Islet of Langerhans (tissue), 1 donor: ENCODE measurements at regions not wholly inside any gene's neighbourhood (a gene's known extent, or its start where the extent isn't known, plus 50 kb on each side); places are given as distances from the start of the nearest gene placed in this dataset.

Experiments used
- FAIRE-seq: peaks from one replicate; lab custom pipeline; 2011; peaks lifted over from hg19 to GRCh38; lab: Jason Lieb, UNC

DNA sequence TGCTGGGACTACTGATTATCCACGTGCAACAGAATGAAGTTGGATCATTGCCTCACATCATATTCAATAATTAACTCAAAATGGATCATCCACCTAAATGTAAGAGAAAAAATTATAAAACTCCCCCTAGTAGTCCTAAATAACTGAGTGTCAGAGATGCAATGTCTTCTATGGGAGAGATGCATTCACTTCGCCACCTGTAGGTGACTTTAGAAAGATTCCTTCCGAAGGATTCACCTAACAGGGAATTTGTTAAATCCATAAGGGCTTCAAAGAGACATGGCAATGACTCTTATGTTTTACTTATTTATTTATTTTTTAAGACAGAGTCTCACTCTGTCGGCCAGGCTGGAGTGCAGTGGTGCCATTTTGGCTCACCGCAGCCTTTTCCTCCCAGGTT, 526.0 kb downstream of the MTRR start:
- no peak for FAIRE-seq

DNA sequence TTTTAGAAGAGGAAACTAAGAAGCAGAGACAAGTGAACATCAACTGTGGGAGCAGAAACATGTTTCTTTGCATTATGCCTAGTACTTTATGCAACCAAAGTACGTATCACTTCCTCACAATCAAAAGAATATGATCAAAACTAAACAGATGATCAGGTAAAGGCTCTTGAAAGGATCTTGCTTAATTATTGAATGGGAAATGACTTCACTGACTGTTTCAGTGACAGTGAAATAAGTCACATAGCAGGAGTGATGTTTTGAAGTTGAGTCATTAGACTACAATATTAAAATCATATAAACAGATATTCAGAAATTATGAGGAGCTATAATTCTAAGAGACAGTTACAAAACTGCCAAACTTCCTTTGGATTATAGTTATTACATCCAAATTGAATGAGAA, 527.3 kb downstream of the MTRR start:
- no peak for FAIRE-seq

- FAIRE-seq, result no peak
Measured at GRCh38 chr5:8396756-8397155, 527.8 kb downstream of the MTRR start.

DNA sequence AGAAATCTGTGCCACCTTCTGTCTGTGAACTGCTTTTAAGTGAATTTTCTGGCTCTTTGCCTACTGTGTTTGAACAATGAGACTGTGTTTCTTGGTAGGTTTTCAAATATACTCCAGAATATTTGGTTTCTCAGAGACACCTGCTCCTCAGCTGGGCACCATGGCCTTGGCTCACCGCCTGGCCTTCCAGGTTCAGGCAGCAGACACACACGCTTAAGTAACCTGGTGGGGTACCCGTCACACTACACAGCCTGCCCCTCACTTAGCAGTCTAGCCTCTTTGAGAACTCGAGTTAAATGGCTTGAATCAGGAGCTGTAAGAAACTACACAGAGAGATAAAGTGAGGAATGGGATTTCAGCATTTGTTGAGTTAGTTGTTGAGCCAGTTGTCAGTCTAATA, 530.5 kb downstream of the MTRR start:
- no peak for FAIRE-seq

DNA sequence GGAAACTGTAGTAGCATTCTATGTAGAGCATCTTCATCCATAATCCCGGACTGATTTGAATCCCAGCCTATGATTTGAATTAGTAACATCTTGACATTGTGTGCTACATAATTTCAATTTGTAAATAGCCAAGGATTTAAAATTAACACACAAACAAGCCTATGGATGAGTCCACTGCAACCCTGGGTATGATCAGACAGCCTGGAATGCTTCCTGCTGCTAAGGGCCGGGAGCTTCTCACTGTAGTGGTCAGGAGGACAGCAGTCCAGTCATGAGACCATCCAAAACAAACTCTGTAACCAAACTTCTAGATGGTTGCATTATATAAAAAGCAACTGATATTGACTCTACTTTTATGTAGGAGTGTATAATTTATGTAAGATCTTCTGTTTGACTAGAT, 539.3 kb downstream of the MTRR start:
- no peak for FAIRE-seq

DNA sequence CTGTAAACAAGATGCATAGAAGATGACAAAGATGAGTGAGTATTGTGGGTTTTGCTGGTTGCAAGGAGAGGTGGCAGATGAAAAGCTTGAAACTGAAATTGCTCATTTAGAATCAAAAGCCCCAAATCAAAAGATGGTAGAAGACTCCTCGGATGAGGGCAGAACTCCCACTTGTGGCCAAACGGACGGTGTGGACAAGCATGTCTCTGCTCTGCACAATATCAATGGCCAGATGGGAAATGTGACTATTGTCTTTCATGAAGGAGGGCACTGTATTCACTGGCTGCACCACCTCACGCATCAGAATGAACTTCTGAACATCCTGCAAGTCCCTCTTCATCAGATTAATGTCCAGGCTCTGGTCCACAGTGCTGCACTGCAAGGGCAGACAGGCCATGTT, 541.7 kb downstream of the MTRR start:
- FAIRE-seq, result no peak

- no peak for FAIRE-seq
Measured at GRCh38 chr5:8413975-8414374, 545.0 kb downstream of the MTRR start.

DNA sequence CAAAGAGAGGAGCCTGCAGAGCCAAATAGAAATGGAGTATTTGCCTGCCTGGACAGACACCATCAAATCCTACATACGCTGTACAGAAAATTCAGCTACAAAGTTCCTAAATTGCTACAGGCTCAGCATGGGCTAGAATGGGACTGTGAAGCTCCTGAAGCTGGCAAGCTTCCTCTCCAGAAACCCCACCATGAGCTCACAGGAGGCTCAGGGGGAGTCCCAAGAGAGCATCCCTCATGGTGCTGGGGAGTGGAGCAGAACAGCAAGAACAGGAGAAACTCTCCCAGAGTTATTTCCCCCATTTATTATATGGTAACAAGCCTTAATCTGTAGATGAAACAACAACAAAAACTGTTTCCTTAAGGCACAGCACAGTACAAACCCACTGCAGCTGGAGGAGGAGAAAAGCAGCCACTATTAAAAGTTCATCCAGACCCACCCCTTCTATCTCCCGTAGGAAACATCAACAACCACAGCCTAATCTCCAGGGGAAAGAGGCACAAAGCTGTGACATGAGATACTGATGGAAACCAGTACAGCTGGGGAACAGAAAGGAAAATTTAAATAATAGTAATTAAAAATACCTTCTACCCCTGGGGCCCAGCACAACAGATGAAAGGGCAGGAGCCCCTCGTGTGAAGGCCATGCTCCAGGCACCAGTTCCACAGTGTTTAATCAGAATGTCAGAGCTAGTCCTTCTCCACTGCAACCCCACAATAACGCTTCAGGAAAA, 548.5 kb downstream of the MTRR start:
- no peak for FAIRE-seq

DNA sequence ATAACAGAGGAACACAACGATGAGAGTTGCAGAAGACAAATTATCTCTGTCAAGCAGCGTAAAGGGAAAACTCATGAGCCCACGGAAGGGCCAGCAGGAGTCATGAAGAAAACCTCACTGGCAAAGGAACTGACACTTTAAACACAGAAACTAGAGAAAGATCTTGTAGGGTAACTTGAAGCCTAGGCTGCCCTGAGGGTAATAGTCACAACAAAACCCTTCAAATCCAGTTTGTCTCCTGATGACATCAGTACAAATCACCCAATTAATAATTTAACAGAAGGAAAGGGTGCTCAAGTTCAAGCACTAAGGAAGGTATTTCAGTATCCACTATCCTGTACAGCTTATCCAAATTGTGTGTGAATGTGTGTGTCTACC, 549.1 kb downstream of the MTRR start:
- FAIRE-seq, result no peak

DNA sequence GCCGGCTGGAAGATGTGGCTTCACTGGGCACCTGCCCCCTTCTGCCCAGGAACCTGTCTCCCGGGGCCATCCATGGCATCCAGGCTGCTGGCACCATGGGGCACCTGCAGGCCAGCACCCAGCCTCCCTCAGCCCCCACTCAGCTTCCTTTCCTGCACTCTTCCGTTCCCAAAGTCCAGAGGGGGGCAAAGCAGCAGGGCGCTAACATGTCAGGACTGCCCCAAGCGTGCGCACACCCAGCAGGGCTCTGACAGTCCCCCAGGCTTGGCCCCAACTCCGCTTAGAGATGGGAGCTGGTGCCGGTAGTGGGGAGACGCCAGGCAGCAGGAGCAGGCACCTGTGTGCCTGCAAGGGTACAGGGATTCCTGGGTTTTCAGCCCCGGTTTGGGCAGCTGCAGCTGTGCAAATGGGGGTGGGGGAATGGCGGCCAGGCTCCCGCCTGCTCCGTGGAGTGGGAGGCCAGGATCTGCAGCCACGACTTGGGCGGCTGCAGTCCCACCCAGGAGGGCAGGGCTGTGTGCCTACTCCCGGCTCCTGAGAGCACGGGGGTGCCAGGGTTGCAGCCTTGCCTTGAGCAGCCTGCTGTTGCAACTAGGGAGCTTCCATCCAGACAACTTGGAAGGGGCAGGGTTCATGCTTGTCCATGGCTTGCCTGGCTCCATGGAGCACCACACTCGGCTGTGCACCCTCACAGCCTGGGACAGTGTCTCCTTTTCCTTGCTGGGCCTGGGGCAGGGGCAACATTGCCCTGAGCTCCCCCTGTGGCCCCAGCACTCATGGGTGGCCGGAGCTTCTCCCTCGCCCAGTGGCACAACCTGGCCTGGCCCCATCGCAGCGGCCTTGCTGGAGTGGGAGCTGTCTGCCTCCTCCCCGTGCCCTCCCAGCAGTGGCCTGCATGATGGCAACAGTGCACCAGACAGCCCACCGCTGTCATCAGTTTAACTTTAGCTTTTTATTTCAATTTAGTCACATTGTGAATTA, 561.1 kb downstream of the MTRR start:
- FAIRE-seq, result no peak

DNA sequence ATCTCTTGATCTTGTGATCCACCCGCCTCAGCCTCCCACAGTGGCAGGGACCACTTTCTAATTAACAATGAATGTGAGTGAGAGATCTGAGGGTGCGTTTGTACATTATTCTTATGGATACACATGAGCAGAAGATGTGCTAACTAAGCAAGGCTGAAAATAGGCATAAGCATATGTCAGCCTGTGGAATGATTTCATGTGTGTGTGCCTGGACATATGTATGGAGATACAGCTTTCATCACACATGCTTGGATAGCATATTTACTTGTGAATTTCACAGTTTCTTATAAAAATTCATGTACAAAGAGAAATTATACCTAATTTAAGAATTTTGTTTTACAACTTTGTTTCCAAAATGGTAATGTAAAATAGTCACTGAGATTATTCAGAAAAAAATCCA, 565.6 kb downstream of the MTRR start:
- no peak for FAIRE-seq

- FAIRE-seq, result no peak
Measured at GRCh38 chr5:8436924-8437323, 568.0 kb downstream of the MTRR start.

GRCh38 chr5:8445139-8445538, 576.2 kb downstream of the MTRR start:
- FAIRE-seq, result no peak

DNA sequence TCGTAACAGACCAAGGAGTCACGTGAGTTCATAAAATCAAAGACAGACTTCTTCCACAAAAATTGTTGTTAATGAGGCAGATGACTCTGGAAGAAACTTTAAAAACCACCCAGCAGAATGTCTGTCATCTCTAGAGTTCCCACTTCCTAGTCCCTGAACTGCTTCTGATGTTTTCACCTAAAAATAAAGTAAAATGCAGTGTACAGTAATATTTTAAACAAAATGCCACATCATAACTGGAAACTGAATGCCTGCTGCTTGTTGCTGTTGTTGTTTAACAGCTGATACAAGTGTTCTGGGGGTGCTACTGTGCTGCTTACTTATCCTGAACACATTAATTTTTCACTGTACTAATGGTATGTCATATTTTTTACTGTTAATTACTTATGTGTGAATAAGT, 577.2 kb downstream of the MTRR start:
- FAIRE-seq, result no peak

- FAIRE-seq, result peak; percentile 13
Measured at GRCh38 chr5:8456846-8457186, 587.9 kb downstream of the MTRR start.

DNA sequence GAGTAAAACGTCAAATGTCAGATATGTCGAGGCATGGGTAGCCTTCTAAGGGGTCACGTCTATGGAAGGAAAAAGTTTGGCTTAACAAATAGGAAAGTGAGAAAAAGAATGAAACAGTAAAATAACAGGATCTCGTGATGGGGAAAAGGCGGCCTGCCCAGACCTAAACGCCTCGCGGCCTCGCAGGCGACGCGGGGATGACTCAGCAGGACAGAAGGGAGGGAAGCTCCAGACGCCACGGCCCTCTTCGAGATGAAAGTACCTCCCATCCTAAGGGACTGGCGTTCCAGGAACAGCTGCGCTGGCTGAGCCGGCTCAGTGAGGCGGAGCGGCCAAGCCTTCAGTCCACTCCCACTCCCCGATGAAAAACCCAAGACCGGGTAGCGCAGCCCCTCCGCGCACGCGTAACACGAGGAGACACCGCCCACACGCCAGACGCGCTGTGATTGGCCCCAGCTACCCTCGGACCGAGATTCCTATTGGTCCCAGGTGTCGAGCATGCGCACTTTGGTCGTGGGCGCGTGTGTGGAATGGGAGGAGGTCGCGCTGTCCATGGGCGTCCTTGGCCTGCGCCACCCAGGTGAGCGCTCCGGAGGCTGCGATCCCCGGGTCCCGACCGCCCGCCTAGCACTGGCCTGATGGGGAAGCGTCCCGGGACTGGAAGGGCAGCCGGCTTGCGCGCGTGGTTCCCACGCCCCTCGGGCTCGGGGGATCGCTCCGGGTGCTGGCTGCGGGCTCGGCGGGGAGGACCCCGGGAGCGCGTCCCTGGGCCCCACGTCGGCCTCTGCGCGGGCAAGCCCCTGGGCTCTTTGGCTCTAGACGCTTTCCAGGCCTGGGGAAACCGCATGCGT, 588.5 kb downstream of the MTRR start:
- peak; percentile 89 for FAIRE-seq

GRCh38 chr5:8458038-8458383, 589.1 kb downstream of the MTRR start:
- FAIRE-seq, result no peak

GRCh38 chr5:8461543-8461942, 592.6 kb downstream of the MTRR start:
- FAIRE-seq, result no peak

- FAIRE-seq, result no peak
Measured at GRCh38 chr5:8462565-8462964, 593.6 kb downstream of the MTRR start.

DNA sequence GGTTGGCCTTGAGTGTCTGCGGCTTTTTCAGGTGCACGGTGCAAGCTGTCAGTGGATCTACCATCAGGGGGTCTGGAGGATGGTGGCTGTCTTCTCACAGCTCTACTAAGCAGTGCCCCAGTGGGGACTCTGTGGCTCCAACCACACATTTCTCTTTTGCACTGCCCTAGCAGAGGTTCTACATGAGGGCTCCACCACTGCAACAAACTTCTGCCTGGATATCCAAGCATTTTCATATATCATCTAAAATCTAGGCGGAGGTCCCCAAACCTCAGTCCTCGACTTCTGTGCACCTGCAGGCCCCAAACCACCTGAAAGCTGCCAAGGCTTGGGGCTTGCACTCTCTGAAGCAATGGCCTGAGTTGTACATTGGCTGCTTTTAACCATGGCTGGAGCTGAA, 601.5 kb downstream of the MTRR start:
- FAIRE-seq, result no peak

DNA sequence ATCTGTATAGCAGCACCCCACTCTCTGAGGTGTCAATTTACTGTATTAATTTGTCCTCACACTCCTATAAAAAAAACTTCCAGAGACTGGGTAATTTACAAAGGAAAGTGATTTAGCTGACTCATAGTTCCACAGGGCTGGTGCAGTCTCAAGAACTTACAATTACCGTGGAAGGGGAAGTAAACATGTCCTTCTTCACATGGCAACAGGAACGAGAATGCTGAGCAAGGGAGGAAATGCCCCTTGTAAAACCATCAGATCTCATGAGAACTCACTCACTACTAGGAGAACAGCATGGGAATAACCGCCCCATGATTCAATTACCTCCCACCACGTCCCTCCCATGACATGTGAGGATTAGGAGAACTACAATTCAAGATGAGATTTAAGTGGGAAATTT, 602.6 kb downstream of the MTRR start:
- FAIRE-seq, result no peak

- no peak for FAIRE-seq
Measured at GRCh38 chr5:8473016-8473415, 604.1 kb downstream of the MTRR start.
